ENCODE measurements at regions not wholly inside any gene's neighbourhood (a gene's known extent, or its start where the extent isn't known, plus 50 kb on each side); places are given as distances from the start of the nearest gene placed in this dataset.

DNA sequence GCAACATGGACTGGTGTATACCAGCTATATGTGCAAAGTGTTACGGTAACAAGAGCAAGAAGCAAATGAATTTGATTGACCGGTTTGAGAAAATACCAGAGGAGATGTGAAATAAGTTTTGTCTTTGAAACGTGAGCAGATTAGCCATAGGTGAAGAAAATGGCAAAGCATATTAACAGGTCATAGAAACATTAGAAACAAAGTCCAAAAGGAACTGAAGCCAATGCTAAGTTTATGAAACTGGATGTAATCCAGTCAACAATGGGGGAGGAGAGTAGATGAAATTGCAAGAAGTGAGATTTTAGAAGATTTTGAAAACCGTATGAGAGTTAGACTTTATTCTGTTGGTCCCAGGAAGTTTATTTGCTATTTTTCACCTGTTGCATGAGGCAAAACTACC lies 1315.4 kb upstream of the CHAC2 start:
- H3K36me3 ChIP-seq, result no peaks in the 10 kb centered on the region
- no peaks in the 10 kb centered on the region for H3K27me3 ChIP-seq
- H3K4me1 ChIP-seq, result no peaks in the 10 kb centered on the region
- no peak for DNase-seq
- H3K9me3 ChIP-seq, result no peaks in the 10 kb centered on the region
- no peak overlapping the region for H3K4me3 ChIP-seq
- TF ChIP-seq POLR2A (IDR thresholded peaks at IDR 0.05), result no peak
- TF ChIP-seq CTCF (IDR thresholded peaks at IDR 0.05), result no peak
- H3K27ac ChIP-seq, result no peak overlapping the region

- no peak for DNase-seq
- no peaks in the 10 kb centered on the region for H3K36me3 ChIP-seq
- TF ChIP-seq CTCF (IDR thresholded peaks at IDR 0.05) (no peak), POLR2A (IDR thresholded peaks at IDR 0.05) (no peak)
Observed at GRCh38 chr2:52445686-52446085, 1321.9 kb upstream of the CHAC2 start.

DNA sequence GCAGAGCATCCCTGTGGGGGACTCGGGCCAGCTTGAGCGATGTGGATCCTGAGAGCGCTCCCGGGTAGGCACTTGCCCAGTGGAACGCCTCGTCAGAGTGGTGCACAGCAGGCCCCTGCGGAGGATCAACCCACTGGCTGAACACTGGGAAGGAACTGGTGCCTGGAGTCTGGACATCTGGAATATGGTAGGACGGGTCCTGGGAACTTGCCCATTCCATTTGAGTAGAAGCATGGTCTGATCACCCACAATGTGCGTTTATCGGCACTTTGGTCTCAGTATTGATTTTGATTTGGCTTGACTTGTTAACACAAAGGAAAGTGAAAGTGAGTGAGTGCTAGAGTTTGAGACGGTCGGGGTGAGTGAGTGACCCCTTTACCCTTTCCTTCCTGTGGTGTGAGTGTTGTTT lies 1336.2 kb upstream of the CHAC2 start:
- no peaks in the 10 kb centered on the region for H3K27me3 ChIP-seq
- no peak for TF ChIP-seq CTCF (IDR thresholded peaks at IDR 0.05)
- TF ChIP-seq POLR2A (IDR thresholded peaks at IDR 0.05), result no peak
- H3K27ac ChIP-seq, result no peak overlapping the region
- H3K4me1 ChIP-seq, result no peaks in the 10 kb centered on the region
- H3K4me3 ChIP-seq, result no peak overlapping the region
- no peak for DNase-seq
- no peaks in the 10 kb centered on the region for H3K36me3 ChIP-seq
- H3K9me3 ChIP-seq, result no peaks in the 10 kb centered on the region

More at GRCh38 chr2:52445686-52446085, 1321.9 kb upstream of the CHAC2 start:
- Histone ChIP-seq H3K4me1 (no peaks in the 10 kb centered on the region), H3K4me3 (no peak overlapping the region), H3K27ac (no peak overlapping the region), H3K9me3 (no peaks in the 10 kb centered on the region), H3K27me3 (no peaks in the 10 kb centered on the region)

- no peaks in the 10 kb centered on the region for H3K4me1 ChIP-seq
- no peak for TF ChIP-seq CTCF (IDR thresholded peaks at IDR 0.05)
- TF ChIP-seq POLR2A (IDR thresholded peaks at IDR 0.05), result no peak
- H3K27me3 ChIP-seq, result no peaks in the 10 kb centered on the region
- H3K9me3 ChIP-seq, result no peaks in the 10 kb centered on the region
- H3K27ac ChIP-seq, result no peak overlapping the region
- no peak overlapping the region for H3K4me3 ChIP-seq
- H3K36me3 ChIP-seq, result no peaks in the 10 kb centered on the region
- DNase-seq, result no peak
Observed at GRCh38 chr2:52429740-52430139, 1337.9 kb upstream of the CHAC2 start.

- Histone ChIP-seq H3K27ac (no peak overlapping the region), H3K27me3 (no peaks in the 10 kb centered on the region), H3K4me1 (no peaks in the 10 kb centered on the region), H3K9me3 (no peaks in the 10 kb centered on the region), H3K36me3 (no peaks in the 10 kb centered on the region), H3K4me3 (no peak overlapping the region)
- DNase-seq, result no peak
- TF ChIP-seq CTCF (IDR thresholded peaks at IDR 0.05), result no peak
- no peak for TF ChIP-seq POLR2A (IDR thresholded peaks at IDR 0.05)
Observed at GRCh38 chr2:52429171-52429570, 1338.4 kb upstream of the CHAC2 start.

DNA sequence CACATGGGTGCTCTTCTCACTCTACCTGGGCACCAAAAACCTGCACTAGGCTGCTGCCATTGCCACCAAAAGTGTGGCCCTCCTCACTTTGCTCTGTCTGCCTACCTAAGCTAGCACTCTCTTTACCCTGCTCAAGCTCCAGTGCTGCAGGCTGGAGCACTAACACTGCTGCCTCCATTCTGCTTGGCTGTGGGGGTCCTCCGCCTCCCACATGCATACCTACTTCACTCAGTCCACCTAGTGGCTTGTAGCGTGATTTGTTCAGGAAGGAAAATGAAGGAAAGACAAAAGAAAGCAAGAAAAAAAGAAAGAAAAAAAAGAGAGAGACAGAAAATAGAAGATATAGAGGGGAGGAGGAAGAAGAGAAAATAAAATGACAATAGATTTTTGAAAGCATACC lies 1339.4 kb upstream of the CHAC2 start:
- no peak overlapping the region for H3K27ac ChIP-seq
- TF ChIP-seq POLR2A (IDR thresholded peaks at IDR 0.05), result no peak
- no peak for TF ChIP-seq CTCF (IDR thresholded peaks at IDR 0.05)
- H3K4me3 ChIP-seq, result no peak overlapping the region
- no peaks in the 10 kb centered on the region for H3K36me3 ChIP-seq
- no peaks in the 10 kb centered on the region for H3K27me3 ChIP-seq
- no peaks in the 10 kb centered on the region for H3K4me1 ChIP-seq
- no peaks in the 10 kb centered on the region for H3K9me3 ChIP-seq
- no peak for DNase-seq

Measured in Peyer's patch (tissue), 4 donors.